Stimulated activated CD4-positive, alpha-beta T cell treated with anti-CD3 and anti-CD28 coated beads, Interleukin-2, amount 100 ng/mL, for 4 hours (primary cell): ENCODE measurements at regions not wholly inside any gene's neighbourhood (a gene's known extent, or its start where the extent isn't known, plus 50 kb on each side); places are given as distances from the start of the nearest gene placed in this dataset.

Experiments used
- DNase-seq: peaks from one replicate; pipeline ENCODE4 v3.0.0-alpha.2; 2020; ENCODE audit warnings: low read depth

DNA sequence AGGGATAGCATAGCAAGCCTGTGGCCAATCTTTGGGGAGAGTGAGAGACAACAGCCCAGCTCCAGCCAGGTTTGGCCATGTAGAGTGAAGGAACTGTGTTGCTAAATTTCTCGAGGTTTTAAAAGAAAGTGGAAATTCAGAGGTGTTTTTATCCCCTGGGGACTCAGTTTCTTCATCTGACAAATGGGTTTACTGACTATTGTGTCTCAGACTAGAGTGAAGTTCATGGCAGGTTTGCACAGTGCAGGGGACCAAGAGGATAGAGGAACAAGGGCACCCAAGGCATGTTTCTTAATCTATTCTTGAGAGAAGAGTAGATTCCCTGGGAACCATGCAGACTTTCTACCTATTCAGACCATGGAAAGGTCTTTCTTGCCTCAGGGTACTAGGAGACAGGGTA, 555.8 kb upstream of the C16orf82 start:
- DNase-seq: no peak

DNA sequence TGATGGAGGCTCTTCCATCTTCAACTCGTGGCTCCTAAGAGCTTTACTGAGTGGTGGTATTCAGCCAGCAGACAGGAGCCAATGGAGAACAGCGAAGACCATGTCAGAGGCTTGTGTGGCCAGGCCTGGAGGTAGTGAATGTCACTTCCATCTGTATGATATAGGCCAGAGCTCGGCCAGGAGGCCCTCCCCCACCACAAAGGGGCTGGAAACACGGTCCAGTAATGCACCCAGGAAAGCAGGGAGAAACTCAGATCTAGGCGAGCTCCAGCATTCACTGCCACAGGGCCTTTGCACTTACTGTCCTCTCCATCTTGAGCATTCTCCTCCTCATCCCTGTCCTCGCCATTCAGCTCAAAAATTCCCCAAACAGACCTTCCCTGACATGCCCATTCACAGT, 555.3 kb upstream of the C16orf82 start:
- no peak for DNase-seq

DNA sequence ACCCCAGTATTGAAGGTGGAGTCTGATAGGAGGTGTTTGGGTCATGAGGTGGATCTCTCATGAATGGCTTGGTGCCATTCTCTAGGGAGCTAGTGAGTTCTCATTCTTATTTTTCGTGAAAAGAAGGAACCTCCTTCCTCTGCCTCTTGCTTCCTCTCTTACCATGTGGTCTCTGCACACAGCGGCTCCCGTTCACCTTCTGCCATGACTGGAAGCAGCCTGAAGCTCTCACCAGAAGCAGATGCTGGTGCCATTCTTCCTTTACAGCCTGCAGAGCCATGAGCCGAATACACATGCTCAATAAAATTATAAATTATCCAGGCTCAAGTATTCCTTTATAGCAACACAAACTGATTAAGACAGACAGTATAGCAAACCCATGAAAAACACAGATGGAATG, 545.1 kb upstream of the C16orf82 start:
- DNase-seq: no peak

DNA sequence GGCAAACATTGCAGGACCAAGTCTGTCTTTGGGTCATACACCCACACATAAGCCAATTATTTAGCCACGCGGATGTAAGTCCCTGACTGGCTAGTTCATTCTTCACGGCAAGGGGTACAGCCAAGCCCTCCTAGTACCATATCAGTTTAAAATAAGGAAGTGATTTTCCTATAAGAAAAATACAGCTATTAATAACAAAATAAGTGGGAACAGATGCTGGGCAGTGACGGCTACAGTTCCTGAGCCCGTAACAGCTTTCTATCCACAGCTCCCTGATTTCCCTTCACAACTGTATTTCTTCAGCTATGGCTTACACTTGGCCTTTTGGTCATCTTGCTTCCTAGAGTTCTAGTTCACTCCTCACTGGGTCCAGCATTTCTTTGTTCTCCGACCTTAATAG, 542.4 kb upstream of the C16orf82 start:
- no peak for DNase-seq

- DNase-seq: no peak
These were observed 541.9 kb upstream of the C16orf82 start for GRCh38 chr16:26524846-26525245.

GRCh38 chr16:26525856-26526255, 540.9 kb upstream of the C16orf82 start:
- no peak for DNase-seq

GRCh38 chr16:26526633-26527032, 540.1 kb upstream of the C16orf82 start:
- no peak for DNase-seq

DNA sequence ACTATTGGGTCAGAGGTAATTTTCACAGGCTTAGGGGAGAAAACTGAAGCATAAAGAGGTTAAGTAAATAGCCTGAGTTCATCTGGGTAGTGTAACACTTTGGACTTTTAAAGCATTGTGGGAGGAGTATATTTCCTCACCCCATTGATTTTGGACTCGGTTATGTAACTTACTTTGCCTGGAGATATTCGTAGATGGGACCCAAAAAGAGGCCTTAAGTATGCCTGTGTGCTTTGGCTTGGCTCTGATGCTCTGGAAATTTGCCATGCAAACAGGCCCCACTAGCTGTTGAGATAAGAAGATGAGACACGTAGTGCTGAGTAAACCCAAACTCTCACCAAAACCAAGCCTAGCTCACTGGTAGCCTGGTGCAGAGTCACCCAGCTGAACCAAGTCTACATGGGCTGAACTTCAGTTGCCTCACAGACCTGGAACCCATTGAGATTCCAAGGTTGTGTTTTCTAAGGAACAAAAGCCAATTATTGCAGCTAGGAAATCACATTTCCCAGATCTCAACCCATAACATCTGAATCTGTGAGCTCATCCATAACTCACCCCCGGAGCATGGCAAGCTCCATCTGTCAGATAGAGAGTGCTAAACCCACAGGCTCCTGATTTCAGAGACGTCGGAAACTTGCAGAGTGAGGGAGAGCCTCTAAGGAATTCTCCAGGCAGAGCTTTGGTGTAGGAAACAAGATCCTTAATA, 536.0 kb upstream of the C16orf82 start:
- no peak for DNase-seq

DNA sequence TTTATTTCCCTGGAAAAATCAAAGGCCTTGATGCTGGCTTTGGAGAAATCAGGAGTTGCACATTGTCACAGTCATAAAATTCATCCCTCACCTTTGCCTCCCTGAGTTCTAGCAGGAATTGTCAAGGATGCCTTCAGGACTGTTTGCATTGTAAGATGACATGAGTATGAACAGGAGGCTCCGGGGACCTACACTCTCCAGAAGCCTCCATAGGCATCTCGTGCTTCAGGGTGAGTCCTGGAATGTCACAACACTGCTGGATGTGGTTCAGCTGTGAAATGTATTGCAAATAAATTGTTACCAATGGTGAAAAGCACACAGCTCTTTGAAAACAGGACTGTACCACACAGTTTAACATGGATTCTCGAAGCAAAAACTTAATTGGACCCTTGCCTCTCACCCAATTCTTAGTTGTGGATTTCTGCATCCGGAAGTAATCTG, 535.4 kb upstream of the C16orf82 start:
- no peak for DNase-seq

DNA sequence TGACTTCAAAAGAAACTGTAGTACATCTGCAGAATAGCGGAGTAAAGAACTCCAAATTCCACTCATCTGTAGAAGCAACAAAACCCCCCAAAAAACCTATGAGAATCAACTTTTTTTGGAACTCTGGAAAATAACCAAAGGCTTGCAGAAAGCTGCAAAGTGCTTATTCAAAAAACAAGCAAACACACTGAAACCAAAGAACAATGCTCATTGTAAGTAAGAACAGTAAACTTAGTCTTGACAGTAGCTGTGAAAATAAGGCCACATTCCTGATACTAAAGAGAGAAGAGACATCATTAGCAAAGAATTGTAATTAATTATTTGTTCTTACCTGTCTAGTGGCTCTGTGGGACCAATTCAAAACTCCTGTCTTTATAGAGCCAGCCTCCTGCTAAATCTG, 534.3 kb upstream of the C16orf82 start:
- DNase-seq: no peak

DNA sequence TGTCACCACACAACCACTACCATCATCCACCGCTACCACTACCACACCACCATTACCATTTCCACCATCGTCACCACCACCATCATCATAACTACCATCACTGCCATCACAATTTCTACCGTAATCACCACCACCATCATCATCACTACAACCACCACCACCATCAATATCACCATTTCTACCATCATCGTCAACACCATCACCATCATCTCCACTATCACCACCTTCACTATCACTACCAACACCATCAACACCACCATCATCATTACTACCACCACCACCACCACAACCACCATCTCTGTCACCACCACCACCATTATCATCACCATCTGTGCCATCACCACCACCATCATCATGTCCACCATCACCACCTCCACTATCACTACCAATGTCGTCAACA, 524.5 kb upstream of the C16orf82 start:
- DNase-seq: no peak

- DNase-seq: no peak
These were observed 520.2 kb upstream of the C16orf82 start for GRCh38 chr16:26546573-26546972.

DNA sequence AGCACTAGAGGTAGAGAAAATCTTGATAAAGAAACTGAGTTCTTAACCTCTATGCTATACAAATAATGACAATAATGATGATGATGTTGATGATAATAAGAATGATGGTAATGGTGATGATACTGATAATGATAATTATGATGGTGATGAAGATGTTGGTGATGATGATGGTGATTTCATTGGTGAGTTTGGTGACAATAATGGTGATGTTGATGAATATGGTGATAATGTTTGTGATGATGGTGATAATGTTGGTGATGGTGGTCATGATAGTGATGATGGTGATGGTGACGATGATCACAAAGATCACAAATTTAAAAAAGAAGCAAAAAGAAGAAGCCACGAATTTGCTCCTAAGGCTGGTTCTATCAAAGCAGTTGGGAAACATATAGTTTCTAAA, 519.0 kb upstream of the C16orf82 start:
- DNase-seq: no peak

- no peak for DNase-seq
These were observed 516.6 kb upstream of the C16orf82 start for GRCh38 chr16:26550111-26550610.

- no peak for DNase-seq
These were observed 512.7 kb upstream of the C16orf82 start for GRCh38 chr16:26554030-26554429.

GRCh38 chr16:26561303-26561702, 505.4 kb upstream of the C16orf82 start:
- DNase-seq: no peak

GRCh38 chr16:26563018-26563417, 503.7 kb upstream of the C16orf82 start:
- no peak for DNase-seq

DNA sequence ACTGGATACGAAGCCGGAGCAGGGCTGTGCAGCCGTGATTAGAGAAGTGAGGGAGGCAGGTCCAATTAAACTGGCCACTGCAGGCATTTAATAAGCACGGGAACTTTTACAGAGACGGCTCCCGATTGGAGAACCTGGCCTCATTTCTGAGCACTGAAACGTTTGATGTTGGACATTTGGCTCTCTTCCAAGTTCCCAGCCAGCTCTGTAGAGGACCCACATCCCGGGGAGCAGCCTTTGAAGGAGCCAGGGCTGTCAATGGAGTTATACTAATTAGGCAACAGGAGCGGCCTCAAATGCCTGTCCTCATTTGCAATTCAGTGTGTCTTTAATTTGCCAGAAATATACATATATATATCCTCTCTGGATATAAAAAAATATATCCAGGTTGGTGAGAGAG, 499.4 kb upstream of the C16orf82 start:
- DNase-seq: no peak

- DNase-seq: no peak
These were observed 496.9 kb upstream of the C16orf82 start for GRCh38 chr16:26569793-26570192.

- DNase-seq: no peak
These were observed 488.0 kb upstream of the C16orf82 start for GRCh38 chr16:26578748-26579147.

GRCh38 chr16:26583803-26584202, 482.9 kb upstream of the C16orf82 start:
- no peak for DNase-seq

- no peak for DNase-seq
These were observed 473.0 kb upstream of the C16orf82 start for GRCh38 chr16:26593700-26594099.

DNA sequence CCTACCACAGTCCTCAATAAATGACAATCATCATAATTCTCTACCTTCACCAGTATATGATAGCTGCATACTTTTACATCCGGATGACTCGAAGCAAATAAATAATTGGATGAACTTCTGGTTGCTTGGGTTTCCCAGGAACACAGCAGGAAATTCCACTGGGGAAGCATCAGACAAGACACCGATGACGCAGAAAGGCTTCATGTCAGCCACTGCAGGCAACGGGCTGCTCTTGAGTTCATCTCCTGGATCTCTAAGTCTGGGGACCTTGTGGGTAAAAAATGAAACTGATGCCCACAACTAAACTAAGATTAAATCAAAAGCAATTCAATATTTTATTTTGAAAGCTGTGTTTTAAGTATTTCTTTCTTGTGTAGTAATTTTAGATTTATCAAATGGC, 472.1 kb upstream of the C16orf82 start:
- no peak for DNase-seq

GRCh38 chr16:26595199-26595598, 471.5 kb upstream of the C16orf82 start:
- no peak for DNase-seq
